ENCODE measurements at regions not wholly inside any gene's neighbourhood (a gene's known extent, or its start where the extent isn't known, plus 50 kb on each side); places are given as distances from the start of the nearest gene placed in this dataset.
"Not testable (repeated sequence)": the region's sequence is repeated elsewhere in the genome, so short reads cannot be mapped to it uniquely, and the experiment has no call there.

DNA sequence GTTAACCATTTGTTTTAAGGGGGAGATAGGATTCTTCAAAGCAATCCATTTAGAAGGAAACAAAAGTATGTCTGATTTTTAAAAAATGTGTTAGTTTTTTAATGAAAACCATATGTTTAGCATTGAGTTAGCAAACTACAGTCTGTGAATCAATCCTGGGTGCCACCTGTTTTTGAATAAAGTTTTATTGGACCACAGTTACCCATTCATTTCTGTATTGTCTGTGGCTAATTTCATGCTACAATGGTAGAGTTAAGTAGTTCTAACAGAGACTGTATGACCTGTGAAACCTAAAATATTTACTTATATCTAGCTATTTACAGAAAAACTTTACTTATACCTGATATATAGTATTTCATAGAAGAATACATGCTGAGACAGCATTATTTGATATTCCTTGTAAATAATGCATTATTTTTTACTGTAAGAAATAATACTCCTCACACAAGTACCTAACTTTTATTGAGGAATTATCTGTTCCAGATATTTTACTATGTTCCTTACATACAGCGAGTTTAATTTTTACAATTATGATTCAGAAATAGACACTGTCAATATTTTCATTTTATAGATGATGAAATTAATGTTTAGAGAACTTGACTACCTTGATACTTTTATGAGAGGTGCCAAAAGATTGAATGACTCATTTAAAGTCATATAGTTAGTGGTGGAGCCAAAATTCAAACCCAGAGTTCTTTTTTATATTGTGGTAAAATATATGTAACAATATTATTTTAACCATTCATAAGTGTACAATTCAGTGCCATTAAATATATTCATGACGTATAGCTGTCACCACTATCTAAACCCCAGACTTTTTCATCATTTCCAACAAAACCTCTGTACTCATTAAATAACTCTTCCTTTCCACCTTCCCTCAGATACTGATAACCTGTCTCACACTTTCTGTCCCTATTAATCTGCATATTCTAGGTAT, 122.0 kb downstream of the GLUD2 start:
- DNase-seq (ENCODE audit: low read depth) = no peak

DNA sequence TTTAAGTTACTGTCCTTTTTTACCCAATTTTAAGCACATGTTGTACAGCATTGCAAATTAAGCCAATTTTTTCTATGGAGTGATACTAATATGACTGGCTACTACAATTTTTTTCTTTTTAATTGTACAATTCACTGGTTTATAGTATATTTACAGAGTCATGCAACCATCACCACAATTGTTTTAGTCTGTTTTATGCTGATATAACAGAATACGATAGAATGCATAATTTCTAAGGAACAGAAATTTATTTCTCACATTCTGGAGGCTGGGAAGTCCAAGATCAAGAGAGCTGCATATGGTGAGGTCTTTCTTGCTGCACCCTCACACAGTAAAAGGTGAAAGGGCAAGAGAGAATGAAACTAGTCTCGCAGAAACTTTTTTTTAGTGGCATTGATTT, 125.3 kb downstream of the GLUD2 start:
- DNase-seq (ENCODE audit: low read depth) = no peak

DNA sequence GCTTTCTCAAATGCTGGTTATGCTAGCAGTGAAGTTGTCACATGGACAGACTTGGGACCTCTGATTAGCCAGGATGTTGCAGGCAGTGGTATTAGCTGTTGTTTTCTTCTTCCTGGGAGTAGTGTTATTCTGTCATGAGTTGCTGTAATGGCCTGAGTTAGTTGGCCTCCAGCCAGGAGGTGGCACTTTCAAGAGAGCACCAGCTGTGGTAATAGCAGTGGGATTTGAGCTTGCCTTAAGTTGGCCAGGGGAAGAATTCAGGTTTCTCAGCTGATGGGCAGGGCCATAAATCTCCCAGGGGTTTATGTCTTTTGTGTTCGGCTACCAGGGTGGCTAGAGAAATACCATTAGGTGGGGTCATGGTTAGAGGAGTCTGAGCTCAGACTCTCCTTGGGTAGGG, 132.6 kb downstream of the GLUD2 start:
- DNase-seq (ENCODE audit: low read depth) = no peak

DNA sequence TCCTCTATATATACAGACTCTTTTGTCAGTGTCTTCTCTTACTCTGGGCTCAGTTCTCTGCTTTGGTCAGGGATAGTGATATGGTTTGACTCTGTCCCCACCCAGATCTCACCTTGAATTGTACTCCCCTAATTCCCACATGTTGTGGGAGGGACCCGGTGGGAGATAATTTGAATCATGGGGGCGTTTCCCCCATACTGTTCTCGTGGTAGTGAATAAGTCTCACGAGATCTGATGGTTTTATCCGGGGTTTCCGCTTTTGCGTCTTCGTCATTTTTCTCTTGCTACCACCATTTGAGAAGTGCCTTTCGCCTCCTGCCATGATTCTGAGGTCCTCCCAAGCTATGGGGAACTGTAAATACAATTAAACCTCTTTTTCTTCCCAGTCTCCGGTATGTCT, 144.4 kb downstream of the GLUD2 start:
- DNase-seq (ENCODE audit: low read depth) = no peak

DNA sequence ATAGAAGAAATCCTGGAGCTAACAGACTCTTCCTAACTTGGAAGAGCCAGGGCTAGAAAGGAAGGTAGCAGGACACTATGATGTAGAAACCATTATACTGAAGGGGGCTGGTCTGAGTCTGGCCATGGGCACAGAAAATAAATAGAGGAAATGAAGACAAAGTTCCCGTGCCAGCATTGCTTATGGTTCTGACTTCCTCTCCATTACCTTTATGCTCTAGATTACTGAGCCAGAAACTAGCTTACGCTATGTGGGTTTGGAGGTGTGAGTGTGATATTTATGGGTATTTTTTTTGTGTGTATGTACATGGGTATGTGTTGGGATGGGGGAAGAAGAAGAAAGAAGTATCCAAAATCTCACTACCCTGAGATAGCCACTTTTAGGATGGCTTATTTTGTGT, 148.3 kb downstream of the GLUD2 start:
- DNase-seq (ENCODE audit: low read depth) = no peak

DNA sequence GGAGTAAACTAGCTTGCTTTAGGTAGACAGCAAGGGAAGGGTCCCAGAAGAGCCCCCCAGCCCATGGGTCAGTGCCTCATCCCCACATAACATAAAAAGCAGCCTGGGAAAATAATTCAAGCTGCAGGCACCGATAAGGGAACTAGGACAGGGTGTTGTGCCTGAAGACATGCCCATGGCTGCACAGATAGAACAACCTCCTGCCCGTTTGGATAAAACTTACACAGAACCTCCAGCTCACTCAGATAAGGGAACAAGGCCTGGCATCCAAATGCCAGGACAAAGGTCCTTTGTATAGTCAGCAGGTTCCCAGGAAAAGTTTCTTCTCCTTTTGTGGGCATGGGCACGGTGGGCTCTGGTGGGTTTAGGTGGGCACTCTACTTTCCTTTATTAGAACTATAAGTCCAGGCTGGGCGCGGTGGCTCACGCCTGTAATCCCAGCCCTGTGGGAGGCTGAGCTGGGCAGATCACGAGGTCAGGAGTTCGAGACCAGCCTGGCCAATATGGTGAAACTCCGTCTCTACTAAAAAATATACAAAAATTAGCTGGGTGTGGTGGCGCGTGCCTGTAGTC, 149.5 kb downstream of the GLUD2 start:
- DNase-seq (ENCODE audit: low read depth) = not testable (repeated sequence)

DNA sequence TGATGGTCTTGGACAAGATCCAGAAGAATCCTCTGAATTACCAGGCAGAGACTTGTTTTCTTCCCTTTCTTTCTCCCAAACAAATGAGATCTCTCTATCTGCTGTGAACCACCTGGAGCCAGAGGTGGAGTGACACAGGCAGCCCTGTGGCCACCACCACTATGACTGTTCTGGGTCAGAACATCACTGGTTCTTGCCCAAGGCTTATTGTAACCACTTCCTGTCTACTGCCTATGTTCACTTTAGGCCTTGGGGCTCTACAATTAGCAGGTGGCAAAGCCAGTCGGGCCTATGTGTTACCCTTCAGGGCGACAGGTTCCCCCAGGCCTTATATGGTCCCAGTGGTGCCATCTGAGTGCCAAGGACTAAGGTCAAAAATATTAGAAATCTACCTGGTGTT, 161.2 kb downstream of the GLUD2 start:
- DNase-seq (ENCODE audit: low read depth) = no peak

DNA sequence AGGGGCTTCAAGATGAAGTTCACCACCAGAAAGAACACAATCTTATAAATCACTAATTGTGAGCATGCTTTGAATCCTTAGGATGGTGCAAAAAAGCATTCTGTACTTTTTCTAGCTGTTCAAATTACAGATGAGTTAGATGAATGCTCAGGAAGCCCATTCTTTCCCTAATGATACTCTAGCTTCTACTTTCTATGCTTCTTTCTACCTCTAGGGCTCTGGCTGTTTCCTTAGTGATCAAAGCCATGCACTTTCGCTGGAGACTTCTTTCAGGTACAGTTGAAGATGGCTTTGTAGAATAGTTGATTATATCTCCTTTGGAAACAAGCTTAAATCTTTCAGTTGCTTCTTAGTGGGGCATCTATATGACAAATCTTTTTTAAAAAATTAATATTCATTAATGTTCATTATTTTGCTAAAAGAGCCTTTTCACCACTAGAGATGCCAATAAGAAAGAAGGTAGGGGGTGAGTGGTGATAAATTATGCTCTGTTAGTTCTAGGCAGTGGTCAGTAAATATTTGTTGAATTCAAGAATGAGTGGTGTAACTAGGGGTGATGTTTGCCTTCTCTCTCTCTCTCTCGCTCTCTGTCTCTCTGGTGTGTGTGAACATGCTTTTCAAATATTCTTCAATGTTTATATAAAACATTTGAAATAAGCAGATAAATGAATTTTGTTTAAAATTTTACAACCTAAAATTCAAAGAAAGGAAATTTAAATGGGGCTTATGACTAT, 169.4 kb downstream of the GLUD2 start:
- DNase-seq (ENCODE audit: low read depth) = no peak

DNA sequence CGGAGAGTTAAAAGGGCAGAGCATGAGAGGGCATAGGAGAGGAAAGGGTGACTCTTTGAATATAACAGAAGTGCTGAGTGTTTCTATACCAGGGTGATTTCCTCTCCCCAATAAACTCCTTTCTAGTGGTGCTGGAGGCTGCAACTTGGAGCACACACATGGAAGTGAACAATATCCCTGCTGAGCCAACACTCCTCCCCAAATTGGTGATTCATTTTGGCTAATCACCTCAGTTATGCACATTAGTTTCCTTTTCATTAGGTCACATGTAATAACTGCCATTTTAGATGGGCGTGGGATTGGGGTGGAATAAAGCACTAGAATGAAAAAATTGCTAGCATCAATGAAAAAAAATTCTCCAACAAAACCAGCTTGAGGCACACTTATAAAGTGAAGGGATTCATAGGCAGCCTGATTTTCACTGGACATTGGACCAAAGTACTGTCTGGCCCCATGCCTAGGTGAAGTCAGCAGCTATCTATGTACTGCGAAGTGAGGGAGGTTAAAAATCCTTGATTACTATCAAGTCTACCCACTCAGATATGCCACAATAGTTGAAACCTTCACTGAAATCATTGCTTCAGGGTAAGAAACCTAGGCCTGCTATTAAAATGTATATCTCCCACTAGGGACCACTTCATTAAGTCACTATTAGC, 174.0 kb downstream of the GLUD2 start:
- DNase-seq (ENCODE audit: low read depth) = no peak

DNA sequence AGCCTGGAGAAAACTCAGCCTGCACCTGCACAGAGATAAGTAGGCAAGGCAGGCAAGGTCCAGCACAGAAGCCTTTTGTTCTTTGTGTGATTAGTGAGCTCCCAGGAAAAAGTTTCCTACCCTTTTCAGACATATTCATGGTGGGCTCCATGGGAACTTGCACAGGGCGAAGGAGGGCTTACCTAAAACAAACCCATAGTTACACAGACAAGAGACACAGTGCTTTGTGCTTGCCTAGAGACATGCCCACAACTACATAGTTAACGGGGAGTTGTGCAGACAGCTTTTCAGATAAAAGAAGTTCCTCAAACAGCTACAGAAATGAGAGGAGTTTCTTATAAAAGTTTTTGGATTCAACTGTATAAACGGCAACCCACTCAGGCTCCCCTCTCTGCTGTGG, 180.5 kb downstream of the GLUD2 start:
- DNase-seq (ENCODE audit: low read depth) = no peak

DNA sequence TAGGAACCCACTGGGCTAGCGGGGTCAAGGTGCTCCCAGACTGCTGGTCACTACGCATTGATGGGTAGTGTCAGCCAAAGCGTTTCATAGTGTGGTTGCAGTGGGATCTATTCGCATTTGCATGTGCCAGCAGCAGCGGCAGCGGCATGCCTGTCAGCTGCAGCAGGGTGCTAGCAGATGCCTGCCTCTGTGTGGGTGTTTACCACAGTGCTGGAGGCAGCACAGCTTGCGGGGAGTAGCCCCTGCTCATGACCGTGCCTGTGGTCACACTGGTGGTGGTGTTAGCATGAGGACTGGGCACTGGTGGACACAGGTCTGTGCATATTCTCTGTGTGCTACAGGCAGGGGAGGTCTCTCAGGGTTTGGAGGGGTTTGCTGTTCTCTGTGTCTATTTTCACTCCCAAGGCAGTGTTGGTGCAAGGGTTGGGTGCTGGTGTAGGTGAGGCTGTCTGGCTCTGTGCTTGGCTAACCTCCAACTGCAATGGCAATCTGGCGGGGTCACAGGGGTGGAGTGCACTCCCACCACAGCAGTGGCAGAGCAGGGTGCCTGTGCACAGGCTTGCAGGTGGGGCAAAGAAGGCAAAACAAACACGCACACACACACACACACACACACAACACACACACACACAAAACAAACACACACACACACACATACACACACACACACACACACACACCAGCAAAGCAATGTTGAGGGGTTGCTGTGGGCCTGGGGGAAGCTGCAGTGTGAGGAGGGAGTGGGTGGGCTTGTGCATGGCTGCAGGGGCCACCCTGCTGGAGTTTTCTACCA, 184.4 kb downstream of the GLUD2 start:
- DNase-seq (ENCODE audit: low read depth) = no peak

DNA sequence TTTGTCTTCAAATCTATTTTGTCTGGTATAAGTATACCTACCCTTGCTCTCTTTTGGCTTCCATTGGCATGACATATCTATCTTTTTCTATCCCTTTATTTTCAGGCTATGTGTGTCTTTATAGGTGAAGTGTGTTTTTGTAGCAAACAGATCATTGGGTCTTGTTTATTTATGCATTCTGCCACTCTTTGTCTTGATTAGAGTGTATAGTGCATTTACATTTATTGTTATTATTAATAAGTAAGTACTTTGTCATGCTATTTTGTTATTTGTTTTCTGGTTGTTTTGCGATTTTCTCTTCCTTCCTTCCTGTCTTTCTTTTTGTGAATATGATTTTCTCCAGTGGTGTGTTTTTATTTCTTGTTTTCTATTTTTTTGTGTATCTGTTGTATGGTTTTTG, 188.6 kb downstream of the GLUD2 start:
- DNase-seq (ENCODE audit: low read depth) = no peak

DNA sequence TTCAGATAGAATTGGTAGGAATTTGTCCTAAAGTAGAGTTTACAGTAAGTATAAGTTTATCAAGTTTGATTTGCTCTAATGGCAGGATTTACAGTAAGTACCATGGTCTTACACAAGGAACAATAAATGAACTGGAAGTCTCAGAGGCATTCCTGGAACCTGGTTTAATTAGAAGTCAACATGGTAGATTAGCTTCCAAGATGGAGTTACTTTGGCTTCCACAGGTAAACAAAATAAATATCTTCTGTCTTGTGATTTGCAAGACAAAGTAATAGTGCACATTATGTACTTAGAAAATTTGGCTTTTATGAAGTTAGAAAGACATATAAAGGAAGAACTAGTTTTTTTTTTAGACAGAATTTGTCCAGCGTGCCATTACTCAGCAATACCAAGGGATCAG, 190.7 kb downstream of the GLUD2 start:
- no peak for DNase-seq (ENCODE audit: low read depth)

DNA sequence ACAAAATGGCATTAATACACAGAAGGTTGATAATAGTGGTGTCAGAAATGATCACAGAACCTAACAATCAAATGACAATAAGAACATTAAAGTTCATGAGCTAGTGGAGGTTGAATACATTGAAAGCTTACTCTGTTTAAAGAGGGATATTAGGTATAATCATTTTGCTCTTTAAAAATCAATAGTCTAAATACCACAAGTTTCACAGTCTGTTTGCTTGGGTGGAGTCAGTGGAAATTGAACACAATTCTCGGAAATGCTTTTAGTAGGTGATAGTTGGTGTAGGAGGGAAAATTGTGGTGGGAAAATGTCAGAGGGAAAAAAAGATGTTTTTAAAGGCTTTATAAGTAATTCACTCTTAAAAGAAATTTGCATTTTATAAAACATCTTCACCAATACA, 197.1 kb downstream of the GLUD2 start:
- DNase-seq (ENCODE audit: low read depth) = no peak

DNA sequence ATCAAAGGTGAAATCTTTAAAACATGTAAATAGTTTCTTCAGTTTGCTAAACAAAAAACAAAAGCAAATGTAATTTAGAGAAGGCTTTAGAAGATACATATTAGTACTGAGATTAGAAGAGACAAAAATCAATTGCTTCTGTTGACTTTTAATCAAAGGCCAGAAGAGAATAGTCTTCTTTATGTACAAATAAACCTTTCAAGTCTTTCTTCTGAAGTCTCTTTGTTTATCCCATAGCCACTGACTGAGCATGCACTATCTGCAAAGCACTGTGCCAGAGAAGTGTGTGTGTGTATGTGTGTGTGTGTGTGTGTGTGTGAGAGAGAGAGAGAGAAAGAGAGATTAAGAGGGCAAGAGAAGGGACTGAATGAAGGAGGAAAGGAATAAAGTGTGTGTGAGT, 198.4 kb downstream of the GLUD2 start:
- DNase-seq (ENCODE audit: low read depth) = no peak

DNA sequence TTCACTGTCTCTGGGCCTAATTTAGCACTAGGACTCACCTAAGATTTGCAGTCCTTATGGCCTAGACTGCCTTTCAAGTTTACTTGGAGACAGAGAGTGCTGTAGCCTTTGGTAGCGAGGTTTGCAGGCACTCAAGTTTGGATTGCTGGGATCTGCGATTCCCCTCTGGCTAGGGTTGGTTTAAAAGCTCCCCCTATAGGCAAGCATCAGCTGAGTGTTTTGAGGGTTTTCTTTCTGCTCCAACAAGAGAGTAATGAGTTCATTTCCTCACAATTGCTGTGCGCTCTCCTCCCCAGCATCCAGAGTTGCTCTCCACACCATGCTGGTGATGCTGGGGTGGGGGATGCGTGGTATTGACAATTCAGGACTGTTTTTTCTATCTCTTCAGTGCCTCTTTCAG, 206.9 kb downstream of the GLUD2 start:
- no peak for DNase-seq (ENCODE audit: low read depth)

DNA sequence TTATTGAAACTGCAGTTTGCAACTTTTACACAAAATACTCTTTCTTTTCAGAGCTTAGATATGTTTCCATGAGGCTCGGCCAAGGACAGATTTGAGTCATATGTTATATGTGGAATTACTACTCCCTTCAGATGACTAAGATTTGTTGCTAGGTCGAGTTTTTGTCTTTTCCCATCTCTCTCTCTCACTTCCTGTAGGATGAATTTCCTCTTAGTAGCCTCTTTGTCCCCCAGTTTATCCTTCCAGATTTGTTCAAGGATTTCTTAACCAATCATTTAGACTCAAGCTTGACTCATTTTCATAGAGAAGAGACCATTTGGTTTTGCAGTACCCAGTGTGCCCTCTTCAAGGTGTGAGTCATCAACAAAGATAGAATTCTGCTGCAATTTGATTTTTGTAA, 209.2 kb downstream of the GLUD2 start:
- DNase-seq (ENCODE audit: low read depth) = no peak

DNA sequence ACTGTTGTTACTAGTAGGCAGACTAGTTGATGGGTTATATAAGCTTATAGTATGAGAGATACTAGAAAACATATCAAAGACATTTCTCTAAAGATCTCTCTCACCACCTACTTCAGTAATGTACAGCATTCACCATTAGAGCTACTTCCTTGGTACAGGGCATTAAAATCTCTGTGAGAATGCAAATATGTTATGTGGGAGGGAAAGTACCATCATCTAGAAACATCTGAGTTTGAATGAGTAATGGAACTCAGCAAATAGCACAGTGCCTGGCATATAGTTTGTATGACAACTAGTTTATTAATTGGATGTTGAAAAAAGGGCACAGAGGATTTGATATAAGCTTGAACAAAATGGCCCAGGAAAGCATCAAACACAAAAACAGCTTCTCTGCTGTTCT, 211.1 kb downstream of the GLUD2 start:
- no peak for DNase-seq (ENCODE audit: low read depth)

DNA sequence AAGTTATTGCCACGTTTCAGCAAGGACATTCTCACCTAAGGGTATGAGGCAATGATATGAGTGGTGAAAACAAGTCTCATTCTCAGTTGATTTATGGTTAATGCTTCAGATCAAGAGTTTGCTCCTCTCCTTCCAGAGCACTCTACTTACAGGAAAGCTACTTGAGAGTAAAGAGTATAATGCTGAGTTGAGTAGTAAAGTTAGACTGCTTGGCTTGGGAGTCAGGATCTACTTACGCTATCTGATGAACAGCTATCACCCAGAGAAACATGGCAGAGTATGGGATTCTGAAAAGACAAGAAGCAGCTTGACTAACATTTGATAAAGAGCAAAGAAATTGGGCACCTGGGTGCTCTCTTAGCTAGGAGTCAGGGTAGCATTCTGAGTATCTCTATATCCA, 211.8 kb downstream of the GLUD2 start:
- DNase-seq (ENCODE audit: low read depth) = no peak

DNA sequence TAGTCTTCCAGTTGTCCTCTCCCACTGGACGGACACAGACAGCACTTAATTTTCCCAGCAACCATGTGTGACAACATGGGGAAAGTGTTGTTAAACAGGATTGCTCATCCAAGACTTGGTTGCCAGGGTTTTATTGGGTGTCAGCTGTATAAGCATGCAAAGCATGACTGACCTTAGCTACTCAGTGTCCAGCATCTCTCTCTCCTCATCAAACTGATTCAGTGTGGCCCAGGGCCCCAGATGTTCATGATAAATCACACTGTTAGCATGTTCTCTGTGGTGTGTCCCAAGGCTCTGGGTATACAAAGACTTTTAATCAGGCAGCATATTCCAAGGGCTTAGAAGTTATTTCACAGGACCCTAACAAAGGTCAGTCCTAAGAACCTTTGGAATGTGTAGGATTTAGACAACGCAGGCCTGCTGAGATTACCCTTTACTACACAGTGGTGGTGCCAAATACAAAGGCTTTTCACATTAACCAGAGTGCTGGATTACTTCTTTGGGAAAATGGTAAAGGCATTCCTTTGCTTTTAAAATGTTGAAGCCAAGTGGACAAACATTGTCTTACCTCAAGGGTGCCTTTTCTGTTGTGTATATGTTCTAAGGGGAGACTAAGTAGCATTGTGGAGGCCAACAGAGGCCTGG, 213.3 kb downstream of the GLUD2 start:
- DNase-seq (ENCODE audit: low read depth) = no peak

DNA sequence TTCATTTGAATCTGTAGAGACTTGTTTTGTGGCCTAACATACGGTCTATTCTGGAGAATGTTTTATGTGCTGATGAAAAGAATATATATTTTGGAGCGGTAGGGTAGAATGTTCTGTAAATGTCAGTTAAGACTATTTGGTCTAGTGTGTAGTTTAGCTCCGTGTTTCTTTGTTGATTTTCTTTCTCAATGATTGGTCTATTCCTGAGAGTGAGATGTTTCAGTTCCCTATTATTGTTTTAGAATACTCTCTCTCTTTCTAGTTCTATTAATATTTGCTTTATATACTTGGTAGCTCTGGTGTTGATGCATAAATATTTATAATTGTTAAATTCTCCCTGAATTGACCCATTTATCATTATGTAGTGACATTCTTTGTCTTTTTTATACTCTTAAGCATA, 236.5 kb downstream of the GLUD2 start:
- no peak for DNase-seq (ENCODE audit: low read depth)
